ENCODE measurements at regions not wholly inside any gene's neighbourhood (a gene's known extent, or its start where the extent isn't known, plus 50 kb on each side); places are given as distances from the start of the nearest gene placed in this dataset.

DNA sequence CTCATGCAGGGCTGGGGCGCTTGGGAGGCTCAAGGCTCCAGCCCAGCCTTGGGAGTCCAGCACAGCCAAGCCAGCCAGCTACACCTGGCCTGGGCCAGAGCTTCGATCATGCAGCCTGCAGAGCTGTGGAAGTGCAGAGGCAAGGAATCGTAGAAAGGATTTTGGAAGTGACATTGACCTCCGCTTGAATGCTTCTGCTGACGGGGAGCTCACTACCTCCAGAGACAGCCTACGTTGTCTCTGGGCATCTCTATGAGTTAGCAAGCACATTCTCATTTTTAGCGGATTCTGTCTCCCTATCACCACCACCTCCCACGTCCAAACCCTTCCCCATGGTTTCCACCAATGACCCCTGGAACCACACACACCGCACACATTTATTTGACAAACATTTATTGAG lies 88.5 kb downstream of the MICALL2 start:
- in situ Hi-C loops (cut with MboI; ENCODE audit: low sequenced_read_pairs in 4 of 4) = no loop called here
- H3K4me1 ChIP-seq = no peaks in the 10 kb centered on the region
- H3K36me3 ChIP-seq = no peaks in the 10 kb centered on the region
- intact Hi-C loops (cut with DNase I; ENCODE audit: low total_unique reads) = no loop called here
- H3K4me3 ChIP-seq = no peak overlapping the region
- no peaks in the 10 kb centered on the region for H3K9me3 ChIP-seq
- ATAC-seq = no peak
- DNase-seq = no peak
- TF ChIP-seq POLR2A (IDR thresholded peaks at IDR 0.05) = no peak
- TF ChIP-seq, protein P1, sequence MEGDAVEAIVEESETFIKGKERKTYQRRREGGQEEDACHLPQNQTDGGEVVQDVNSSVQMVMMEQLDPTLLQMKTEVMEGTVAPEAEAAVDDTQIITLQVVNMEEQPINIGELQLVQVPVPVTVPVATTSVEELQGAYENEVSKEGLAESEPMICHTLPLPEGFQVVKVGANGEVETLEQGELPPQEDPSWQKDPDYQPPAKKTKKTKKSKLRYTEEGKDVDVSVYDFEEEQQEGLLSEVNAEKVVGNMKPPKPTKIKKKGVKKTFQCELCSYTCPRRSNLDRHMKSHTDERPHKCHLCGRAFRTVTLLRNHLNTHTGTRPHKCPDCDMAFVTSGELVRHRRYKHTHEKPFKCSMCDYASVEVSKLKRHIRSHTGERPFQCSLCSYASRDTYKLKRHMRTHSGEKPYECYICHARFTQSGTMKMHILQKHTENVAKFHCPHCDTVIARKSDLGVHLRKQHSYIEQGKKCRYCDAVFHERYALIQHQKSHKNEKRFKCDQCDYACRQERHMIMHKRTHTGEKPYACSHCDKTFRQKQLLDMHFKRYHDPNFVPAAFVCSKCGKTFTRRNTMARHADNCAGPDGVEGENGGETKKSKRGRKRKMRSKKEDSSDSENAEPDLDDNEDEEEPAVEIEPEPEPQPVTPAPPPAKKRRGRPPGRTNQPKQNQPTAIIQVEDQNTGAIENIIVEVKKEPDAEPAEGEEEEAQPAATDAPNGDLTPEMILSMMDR (IDR thresholded peaks at IDR 0.05 in 4 of 5, conservative IDR thresholded peaks at IDR 0.05 in 1 of 5) = no peak
- H3K27me3 ChIP-seq = peaks cover 65 to 88% (median 69%) of the 10 kb centered on the region in 3 donors
- no peak overlapping the region for H3K27ac ChIP-seq

DNA sequence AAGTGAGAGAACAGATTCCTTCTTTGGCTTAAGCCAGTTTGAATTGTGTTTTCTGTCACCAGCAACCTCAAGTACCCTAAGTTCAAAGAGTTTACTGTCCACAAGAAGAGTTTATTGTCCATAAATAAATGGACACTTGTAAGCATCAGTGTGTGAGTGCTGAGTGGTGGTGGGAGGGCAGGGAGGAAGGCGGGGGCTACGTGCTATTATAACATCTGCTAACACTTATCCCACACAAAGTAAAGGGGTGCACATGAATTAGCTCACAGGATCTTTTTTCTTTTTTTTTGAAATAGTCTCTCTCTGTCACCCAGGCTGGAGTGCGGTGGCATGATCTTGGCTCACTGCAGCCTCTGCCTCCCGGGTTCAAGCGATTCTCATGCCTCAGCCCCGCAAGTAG lies 87.2 kb downstream of the MICALL2 start:
- DNase-seq = no peak
- in situ Hi-C loops (cut with MboI; ENCODE audit: low sequenced_read_pairs in 4 of 4) (no loop called here), intact Hi-C loops (cut with DNase I; ENCODE audit: low total_unique reads) (no loop called here)
- Histone ChIP-seq H3K27ac (no peak overlapping the region), H3K4me1 (no peaks in the 10 kb centered on the region), H3K36me3 (no peaks in the 10 kb centered on the region), H3K4me3 (no peak overlapping the region), H3K27me3 (peaks cover 56 to 83% (median 69%) of the 10 kb centered on the region in 3 donors), H3K9me3 (no peaks in the 10 kb centered on the region)
- ATAC-seq = no peak
- TF ChIP-seq POLR2A (IDR thresholded peaks at IDR 0.05) = no peak
- TF ChIP-seq, protein P1 (IDR thresholded peaks at IDR 0.05 in 4 of 5, conservative IDR thresholded peaks at IDR 0.05 in 1 of 5) = no peak

DNA sequence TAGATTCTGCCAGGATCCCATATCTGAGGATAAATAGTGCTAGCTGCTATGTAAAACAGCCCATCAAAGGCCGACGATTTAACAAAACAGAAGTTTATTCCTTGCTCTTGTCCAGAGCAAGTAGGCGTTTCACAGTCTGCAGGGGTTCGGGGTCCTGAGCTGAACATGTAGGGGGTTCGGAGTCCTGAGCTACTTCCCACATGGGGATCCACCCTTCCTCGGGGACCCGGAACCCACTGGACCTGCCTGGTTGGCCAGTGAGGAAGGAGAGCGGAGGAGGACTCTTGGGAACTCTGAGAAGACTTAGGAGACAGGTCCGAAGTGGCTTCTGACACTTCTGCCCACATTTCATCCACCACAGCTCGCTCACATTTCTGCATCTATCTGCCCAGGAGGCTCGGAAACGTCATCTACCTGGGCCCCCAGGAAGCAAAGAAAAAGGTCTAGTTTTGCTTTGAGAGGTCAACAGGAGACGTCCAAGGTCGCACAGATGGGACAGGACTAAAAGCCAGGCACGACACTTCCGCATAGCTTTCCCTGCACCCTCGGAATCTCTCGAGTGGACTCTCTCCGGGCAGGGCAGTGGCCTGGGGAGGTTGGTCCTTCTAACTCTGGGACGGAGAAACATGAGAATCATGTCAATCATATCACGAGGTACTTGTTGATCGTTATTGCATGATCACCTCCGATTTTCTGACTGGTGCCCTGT lies 86.4 kb downstream of the MICALL2 start:
- no peaks in the 10 kb centered on the region for H3K9me3 ChIP-seq
- no peak overlapping the region for H3K4me3 ChIP-seq
- H3K27me3 ChIP-seq = peaks cover 52 to 76% (median 68%) of the 10 kb centered on the region in 3 donors
- intact Hi-C loops (cut with DNase I; ENCODE audit: low total_unique reads) = no loop called here
- H3K36me3 ChIP-seq = no peaks in the 10 kb centered on the region
- no peaks in the 10 kb centered on the region for H3K4me1 ChIP-seq
- DNase-seq = no peak
- no peak for ATAC-seq
- no peak overlapping the region for H3K27ac ChIP-seq
- no peak for TF ChIP-seq POLR2A (IDR thresholded peaks at IDR 0.05)
- TF ChIP-seq, protein P1 (IDR thresholded peaks at IDR 0.05 in 4 of 5, conservative IDR thresholded peaks at IDR 0.05 in 1 of 5) = no peak
- in situ Hi-C loops (cut with MboI; ENCODE audit: low sequenced_read_pairs in 4 of 4) = no loop called here

DNA sequence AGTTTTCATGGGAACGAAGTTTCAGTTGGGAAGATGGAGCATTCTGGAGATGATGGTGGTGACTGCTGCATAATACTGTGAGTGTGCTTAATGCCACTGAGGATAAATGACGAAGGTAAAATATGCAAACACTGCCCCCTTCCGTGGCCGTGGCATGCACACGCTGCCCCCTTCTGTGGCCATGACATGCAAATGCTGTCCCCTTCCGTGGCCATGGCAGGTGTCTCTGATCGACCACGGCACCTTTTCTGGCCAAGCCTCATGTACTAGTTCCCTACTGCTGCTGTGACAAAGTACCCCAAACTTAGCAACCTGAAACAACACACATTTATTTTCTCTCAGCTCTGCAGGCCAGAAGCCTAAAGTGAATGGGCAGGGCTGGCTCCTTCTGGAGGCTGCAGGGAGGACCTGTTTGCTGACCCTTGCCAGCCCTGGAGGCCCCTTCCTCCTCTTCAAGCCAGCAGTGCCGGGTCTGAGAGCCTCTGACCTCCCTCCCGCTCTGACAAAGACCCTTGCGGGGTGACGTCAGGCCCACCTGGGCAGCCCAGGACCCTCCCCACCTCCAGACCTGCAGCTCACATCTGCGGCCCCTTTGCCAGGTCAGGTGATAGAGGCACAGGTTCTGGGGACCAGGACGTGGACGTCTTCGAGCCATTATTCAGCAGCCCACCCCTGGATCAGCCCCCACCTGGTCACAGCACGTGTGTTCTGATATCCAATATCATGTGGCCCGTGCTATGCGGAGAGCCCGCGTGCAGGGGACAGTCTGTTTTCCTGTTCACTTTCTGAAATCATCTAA lies 82.0 kb downstream of the MICALL2 start:
- H3K27me3 ChIP-seq = peaks cover 19 to 56% (median 55%) of the 10 kb centered on the region in 3 donors
- no peak for ATAC-seq
- in situ Hi-C loops (cut with MboI; ENCODE audit: low sequenced_read_pairs in 4 of 4) = no loop called here

More for the DNA sequence above, 82.0 kb downstream of the MICALL2 start:
- no peaks in the 10 kb centered on the region for H3K9me3 ChIP-seq
- TF ChIP-seq, protein P1 (IDR thresholded peaks at IDR 0.05 in 4 of 5, conservative IDR thresholded peaks at IDR 0.05 in 1 of 5) = no peak
- TF ChIP-seq POLR2A (IDR thresholded peaks at IDR 0.05) = no peak
- no peak overlapping the region for H3K27ac ChIP-seq
- H3K4me1 ChIP-seq = no peaks in the 10 kb centered on the region
- H3K36me3 ChIP-seq = no peaks in the 10 kb centered on the region
- no peak overlapping the region for H3K4me3 ChIP-seq
- intact Hi-C loops (cut with DNase I; ENCODE audit: low total_unique reads) = no loop called here
- no peak for DNase-seq

Measured in gastrocnemius medialis (tissue), 4 donors.